Liver (tissue), 8 donors: ENCODE measurements at regions not wholly inside any gene's neighbourhood (a gene's known extent, or its start where the extent isn't known, plus 50 kb on each side); places are given as distances from the start of the nearest gene placed in this dataset.

ENCODE experiments used
- DNase-seq: peaks from one replicate; pipeline ENCODE4 v3.0.0-alpha.2; 2017; ENCODE audit warnings: low spot score
- H3K27ac ChIP-seq, 2 donors: one replicate each; pipeline ENCODE4 v1.7.0; 2013; ENCODE audit warnings: inconsistent platforms in 2 of 2, low read length in 2 of 2, control low read depth in 1 of 2, low read depth in 1 of 2, mild to moderate bottlenecking in 1 of 2
- H3K27me3 ChIP-seq, 4 donors: one replicate each; pipeline versions ENCODE4 v1.6.1 to v1.7.0; 2013; ENCODE audit warnings: low read length in 3 of 4, inconsistent platforms in 1 of 4, mild to moderate bottlenecking in 1 of 4, moderate library complexity in 1 of 4; ENCODE audit not compliant: control insufficient read depth in 4 of 4, insufficient read depth in 4 of 4
- H3K36me3 ChIP-seq, 4 donors: one replicate each; pipeline versions ENCODE4 v1.6.1 to v1.7.0; 2013; ENCODE audit warnings: low read length in 3 of 4, mild to moderate bottlenecking in 3 of 4, low read depth in 1 of 4, moderate library complexity in 1 of 4; ENCODE audit not compliant: control insufficient read depth in 4 of 4, insufficient read depth in 3 of 4
- H3K4me1 ChIP-seq, 4 donors: one replicate each; pipeline versions ENCODE4 v1.6.1 to v1.7.0; 2013; ENCODE audit warnings: low read length in 3 of 4, mild to moderate bottlenecking in 3 of 4, moderate library complexity in 1 of 4; ENCODE audit not compliant: control insufficient read depth in 4 of 4, insufficient read depth in 4 of 4
- H3K4me3 ChIP-seq, 3 donors: one replicate each; pipeline versions ENCODE4 v1.6.1 to v1.7.0; 2013; ENCODE audit warnings: low read length in 3 of 3, control low read depth in 1 of 3, low read depth in 1 of 3, mild to moderate bottlenecking in 1 of 3
- H3K9ac ChIP-seq, 2 donors: one replicate each; pipeline ENCODE4 v1.7.0; 2013; ENCODE audit warnings: low read length in 2 of 2, mild to moderate bottlenecking in 2 of 2, moderate library complexity in 2 of 2, control low read depth in 1 of 2, low read depth in 1 of 2
- H3K9me3 ChIP-seq, 4 donors: one replicate each; pipeline versions ENCODE4 v1.6.1 to v1.7.0; 2013; ENCODE audit warnings: low read length in 3 of 4; ENCODE audit not compliant: control insufficient read depth in 4 of 4
- EGR1 ChIP-seq, 2 donors: IDR thresholded peaks; 2 replicates each; pipeline ENCODE4 v1.6.1; 2016 to 2018; ENCODE audit warnings: antibody characterized with exemption in 2 of 2, low read depth in 2 of 2
- FOXA1 ChIP-seq: IDR thresholded peaks from 2 replicates; pipeline ENCODE4 v1.6.1; 2016; ENCODE audit warnings: antibody characterized with exemption
- FOXA2 ChIP-seq: IDR thresholded peaks from 2 replicates; pipeline ENCODE4 v1.6.1; 2016; ENCODE audit warnings: antibody characterized with exemption
- HNF4A ChIP-seq, 2 donors: conservative IDR thresholded peaks; 2 replicates each; pipeline ENCODE4 v1.6.1; 2016; ENCODE audit warnings: antibody characterized with exemption in 2 of 2, mild to moderate bottlenecking in 2 of 2
- HNF4G ChIP-seq: IDR thresholded peaks from 2 replicates; pipeline ENCODE4 v1.6.1; 2016; ENCODE audit warnings: antibody characterized with exemption
- JUND ChIP-seq, 2 donors: IDR thresholded peaks; 2 replicates each; pipeline ENCODE4 v1.6.1; 2016; ENCODE audit warnings: antibody characterized with exemption in 2 of 2
- NR2F2 ChIP-seq: IDR thresholded peaks from 2 replicates; pipeline ENCODE4 v1.6.1; 2016; ENCODE audit warnings: antibody characterized with exemption
- RAD21 ChIP-seq, 2 donors: IDR thresholded peaks; 2 replicates each; pipeline ENCODE4 v1.6.1; 2016; ENCODE audit warnings: antibody characterized with exemption in 2 of 2, mild to moderate bottlenecking in 2 of 2
- RXRA ChIP-seq, 2 donors: IDR thresholded peaks; 2 replicates each; pipeline ENCODE4 v1.6.1; 2017 to 2018; ENCODE audit warnings: antibody characterized with exemption in 2 of 2, mild to moderate bottlenecking in 1 of 2
- TAF1 ChIP-seq: conservative IDR thresholded peaks from 2 replicates; pipeline ENCODE4 v1.6.1; 2016; ENCODE audit warnings: antibody characterized with exemption, mild to moderate bottlenecking
- YY1 ChIP-seq: IDR thresholded peaks from 2 replicates; pipeline ENCODE4 v1.6.1; 2016; ENCODE audit warnings: antibody characterized with exemption, mild to moderate bottlenecking
- ZBTB33 ChIP-seq: IDR thresholded peaks from 2 replicates; pipeline ENCODE4 v1.6.1; 2016; ENCODE audit warnings: antibody characterized with exemption
- whole genome bisulfite sequencing: extraction: QIAGEN DNeasy Blood & Tissue Kit; methylation state at CpG from one replicate; pipeline ENCODE4 v1.1.7; 2013; 5-methylcytosine and 5-hydroxymethylcytosine counted together
- TF ChIP-seq, protein P1 (sequence below): IDR thresholded peaks from 2 replicates; pipeline ENCODE4 v1.6.1; 2016; ENCODE audit warnings: antibody characterized with exemption
- TF ChIP-seq, protein P2 (sequence below): fragments of 150-350 bp; IDR thresholded peaks from 2 replicates; pipeline ENCODE4 v1.5.1; 2017; ENCODE audit warnings: improper control_type of control experiment, low read depth, low read length; ENCODE audit not compliant: missing input control
- TF ChIP-seq, protein P3 (sequence below): IDR thresholded peaks from 2 replicates; pipeline ENCODE4 v1.6.1; 2016; ENCODE audit warnings: antibody characterized with exemption
- donor health status: healthy.
- donor health status: healthy.
- donor health status: healthy.
- donor health status: healthy.
- donor health status: healthy.

GRCh38 chr18:66107546-66107945 is 356.7 kb downstream of the CDH7 start:
- TF ChIP-seq RXRA (IDR thresholded peaks at IDR 0.05), result no peak
- TF ChIP-seq, protein P1, sequence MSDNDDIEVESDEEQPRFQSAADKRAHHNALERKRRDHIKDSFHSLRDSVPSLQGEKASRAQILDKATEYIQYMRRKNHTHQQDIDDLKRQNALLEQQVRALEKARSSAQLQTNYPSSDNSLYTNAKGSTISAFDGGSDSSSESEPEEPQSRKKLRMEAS, result no peak
- TF ChIP-seq ZBTB33, result no peak
- TF ChIP-seq NR2F2, result no peak
- TF ChIP-seq, protein P2, sequence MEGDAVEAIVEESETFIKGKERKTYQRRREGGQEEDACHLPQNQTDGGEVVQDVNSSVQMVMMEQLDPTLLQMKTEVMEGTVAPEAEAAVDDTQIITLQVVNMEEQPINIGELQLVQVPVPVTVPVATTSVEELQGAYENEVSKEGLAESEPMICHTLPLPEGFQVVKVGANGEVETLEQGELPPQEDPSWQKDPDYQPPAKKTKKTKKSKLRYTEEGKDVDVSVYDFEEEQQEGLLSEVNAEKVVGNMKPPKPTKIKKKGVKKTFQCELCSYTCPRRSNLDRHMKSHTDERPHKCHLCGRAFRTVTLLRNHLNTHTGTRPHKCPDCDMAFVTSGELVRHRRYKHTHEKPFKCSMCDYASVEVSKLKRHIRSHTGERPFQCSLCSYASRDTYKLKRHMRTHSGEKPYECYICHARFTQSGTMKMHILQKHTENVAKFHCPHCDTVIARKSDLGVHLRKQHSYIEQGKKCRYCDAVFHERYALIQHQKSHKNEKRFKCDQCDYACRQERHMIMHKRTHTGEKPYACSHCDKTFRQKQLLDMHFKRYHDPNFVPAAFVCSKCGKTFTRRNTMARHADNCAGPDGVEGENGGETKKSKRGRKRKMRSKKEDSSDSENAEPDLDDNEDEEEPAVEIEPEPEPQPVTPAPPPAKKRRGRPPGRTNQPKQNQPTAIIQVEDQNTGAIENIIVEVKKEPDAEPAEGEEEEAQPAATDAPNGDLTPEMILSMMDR, result no peak
- no peak for TF ChIP-seq FOXA1
- TF ChIP-seq HNF4G, result no peak
- TF ChIP-seq, protein P3, sequence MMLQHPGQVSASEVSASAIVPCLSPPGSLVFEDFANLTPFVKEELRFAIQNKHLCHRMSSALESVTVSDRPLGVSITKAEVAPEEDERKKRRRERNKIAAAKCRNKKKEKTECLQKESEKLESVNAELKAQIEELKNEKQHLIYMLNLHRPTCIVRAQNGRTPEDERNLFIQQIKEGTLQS, result no peak
- no peak for TF ChIP-seq YY1
- TF ChIP-seq EGR1 (IDR thresholded peaks at IDR 0.05; ENCODE audit: low read depth in 2 of 2), result no peak
- TF ChIP-seq JUND (IDR thresholded peaks at IDR 0.05), result no peak
- TF ChIP-seq FOXA2, result no peak
- WGBS, result 67% methylated on average over 3 of the region's 3 CpGs
- H3K36me3 ChIP-seq, result no peaks in the 10 kb centered on the region
- H3K4me3 ChIP-seq, result no peak overlapping the region
- DNase-seq, result no peak
- no peak overlapping the region for H3K27ac ChIP-seq
- H3K4me1 ChIP-seq, result no peaks in the 10 kb centered on the region
- no peak overlapping the region for H3K9ac ChIP-seq
- no peaks in the 10 kb centered on the region for H3K27me3 ChIP-seq
- H3K9me3 ChIP-seq, result no peaks in the 10 kb centered on the region

DNA sequence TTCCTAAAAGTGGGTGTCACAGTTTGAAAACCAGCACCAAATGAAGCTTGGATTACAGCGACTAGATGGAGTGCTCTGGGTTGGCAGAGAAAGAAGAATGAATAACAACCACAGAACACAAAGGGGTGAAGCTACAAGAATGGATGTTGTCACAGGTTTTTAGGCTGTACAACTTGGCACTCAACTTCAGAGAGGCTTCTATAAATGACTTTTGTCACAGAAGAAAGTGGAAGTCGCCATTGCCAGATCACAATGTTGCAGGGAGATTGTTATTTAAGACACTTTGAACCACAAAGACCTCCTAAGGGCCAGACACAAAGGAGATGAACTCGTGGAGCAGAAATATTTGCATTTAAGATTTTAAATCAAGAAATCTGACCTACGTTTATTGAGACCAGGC is 354.2 kb downstream of the CDH7 start:
- Histone ChIP-seq H3K9ac (no peak overlapping the region), H3K4me3 (no peak overlapping the region), H3K4me1 (no peaks in the 10 kb centered on the region), H3K27me3 (no peaks in the 10 kb centered on the region), H3K36me3 (no peaks in the 10 kb centered on the region), H3K9me3 (no peaks in the 10 kb centered on the region), H3K27ac (no peak overlapping the region)
- WGBS, result 40% methylated on average over 4 of the region's 4 CpGs
- DNase-seq, result no peak
- no peak for TF ChIP-seq FOXA1
- TF ChIP-seq TAF1, result no peak
- no peak for TF ChIP-seq HNF4G
- no peak for TF ChIP-seq ZBTB33
- no peak for TF ChIP-seq NR2F2
- TF ChIP-seq RAD21 (IDR thresholded peaks at IDR 0.05), result no peak
- TF ChIP-seq EGR1 (IDR thresholded peaks at IDR 0.05; ENCODE audit: low read depth in 2 of 2), result no peak
- no peak for TF ChIP-seq HNF4A (conservative IDR thresholded peaks at IDR 0.05)
- no peak for TF ChIP-seq RXRA (IDR thresholded peaks at IDR 0.05)
- TF ChIP-seq, protein P3, result no peak
- no peak for TF ChIP-seq YY1
